Osteoblast (primary cell): ENCODE measurements at regions not wholly inside any gene's neighbourhood (a gene's known extent, or its start where the extent isn't known, plus 50 kb on each side); places are given as distances from the start of the nearest gene placed in this dataset.

Experiments
- DNase-seq: peaks from one replicate; pipeline ENCODE4 v3.0.0; 2011; ENCODE audit warnings: low spot score, mixed read lengths; ENCODE audit not compliant: insufficient read length; ENCODE audit errors: missing footprints
- H2AFZ ChIP-seq: 2 replicates; pipeline ENCODE4 v1.6.0; 2011; ENCODE audit warnings: mild to moderate bottlenecking, low read length
- H3K27ac ChIP-seq: 2 replicates; pipeline ENCODE4 v1.5.1; 2011; ENCODE audit warnings: mild to moderate bottlenecking, low read depth, low read length, moderate library complexity
- H3K27me3 ChIP-seq: 2 replicates; pipeline ENCODE4 v1.6.0; 2012; ENCODE audit warnings: mild to moderate bottlenecking, control low read depth, inconsistent platforms, low read length, moderate library complexity; ENCODE audit not compliant: insufficient read depth
- H3K36me3 ChIP-seq: 2 replicates; pipeline ENCODE4 v1.5.1; 2011; ENCODE audit warnings: mild to moderate bottlenecking, low read length, control low read depth, moderate library complexity; ENCODE audit not compliant: insufficient read depth
- H3K4me1 ChIP-seq: 2 replicates; pipeline ENCODE4 v1.5.1; 2011; ENCODE audit warnings: mild to moderate bottlenecking, low read length, control low read depth, moderate library complexity; ENCODE audit not compliant: insufficient read depth
- H3K4me2 ChIP-seq: 2 replicates; pipeline ENCODE4 v1.6.0; 2011; ENCODE audit warnings: mild to moderate bottlenecking, low read length; ENCODE audit not compliant: insufficient read depth
- H3K4me3 ChIP-seq: fragments of 200-600 bp; sonication (generic); 3 replicates; pipeline ENCODE4 v1.5.1; 2012; ENCODE audit warnings: mild to moderate bottlenecking, low read length, inconsistent platforms; ENCODE audit not compliant: insufficient read depth
- H3K79me2 ChIP-seq: 2 replicates; pipeline ENCODE4 v1.6.0; 2012; ENCODE audit warnings: mild to moderate bottlenecking, low read length, control low read depth, inconsistent platforms; ENCODE audit not compliant: insufficient read depth
- H3K9me3 ChIP-seq: 2 replicates; pipeline ENCODE4 v1.5.1; 2011; ENCODE audit warnings: low read depth, low read length, control low read depth
- H4K20me1 ChIP-seq: 2 replicates; pipeline ENCODE4 v1.6.0; 2012; ENCODE audit warnings: mild to moderate bottlenecking, low read length, control low read depth; ENCODE audit not compliant: insufficient read depth
- CTCF ChIP-seq: IDR thresholded peaks from 2 replicates; pipeline ENCODE4 v1.5.1; 2011; ENCODE audit warnings: mild to moderate bottlenecking, low read depth, low read length, moderate library complexity; ENCODE audit errors: extremely low read depth

DNA sequence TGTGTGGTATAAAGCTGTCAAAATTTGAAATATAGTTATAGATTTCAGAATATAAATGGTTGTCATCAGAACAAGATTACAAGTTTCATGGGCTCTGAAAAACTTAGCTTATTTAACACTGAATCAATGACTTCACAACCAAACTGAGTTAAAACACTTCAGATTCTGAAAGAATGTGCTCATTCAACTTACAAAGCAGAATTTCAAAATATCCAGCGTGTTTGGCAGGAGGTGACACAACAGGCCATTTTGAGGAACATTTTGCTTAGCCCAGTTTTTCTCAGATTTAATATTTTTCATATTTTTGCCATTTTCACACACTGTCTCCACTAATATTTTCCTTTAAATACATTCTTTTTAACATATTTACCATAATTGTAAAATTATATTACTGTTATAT lies 781.1 kb downstream of the TUSC7 start:
- Histone ChIP-seq H3K4me2 (no peak overlapping the region), H3K4me1 (no peaks in the 10 kb centered on the region), H3K27me3 (no peaks in the 10 kb centered on the region), H3K4me3 (no peak overlapping the region), H4K20me1 (no peaks in the 10 kb centered on the region), H3K79me2 (no peaks in the 10 kb centered on the region), H2AFZ (no peak overlapping the region), H3K36me3 (no peaks in the 10 kb centered on the region), H3K27ac (no peak overlapping the region), H3K9me3 (no peaks in the 10 kb centered on the region)
- no peak for TF ChIP-seq CTCF
- DNase-seq, result no peak

- DNase-seq, result no peak
- no peaks in the 10 kb centered on the region for H4K20me1 ChIP-seq
- no peak overlapping the region for H3K4me2 ChIP-seq
- TF ChIP-seq CTCF, result no peak
- no peak overlapping the region for H3K4me3 ChIP-seq
- H3K9me3 ChIP-seq, result no peaks in the 10 kb centered on the region
- no peak overlapping the region for H2AFZ ChIP-seq
- H3K27me3 ChIP-seq, result no peaks in the 10 kb centered on the region
- no peaks in the 10 kb centered on the region for H3K79me2 ChIP-seq
- H3K36me3 ChIP-seq, result no peaks in the 10 kb centered on the region
- no peak overlapping the region for H3K27ac ChIP-seq
- H3K4me1 ChIP-seq, result no peaks in the 10 kb centered on the region
Measured at GRCh38 chr3:117495620-117496019, 786.0 kb downstream of the TUSC7 start.

DNA sequence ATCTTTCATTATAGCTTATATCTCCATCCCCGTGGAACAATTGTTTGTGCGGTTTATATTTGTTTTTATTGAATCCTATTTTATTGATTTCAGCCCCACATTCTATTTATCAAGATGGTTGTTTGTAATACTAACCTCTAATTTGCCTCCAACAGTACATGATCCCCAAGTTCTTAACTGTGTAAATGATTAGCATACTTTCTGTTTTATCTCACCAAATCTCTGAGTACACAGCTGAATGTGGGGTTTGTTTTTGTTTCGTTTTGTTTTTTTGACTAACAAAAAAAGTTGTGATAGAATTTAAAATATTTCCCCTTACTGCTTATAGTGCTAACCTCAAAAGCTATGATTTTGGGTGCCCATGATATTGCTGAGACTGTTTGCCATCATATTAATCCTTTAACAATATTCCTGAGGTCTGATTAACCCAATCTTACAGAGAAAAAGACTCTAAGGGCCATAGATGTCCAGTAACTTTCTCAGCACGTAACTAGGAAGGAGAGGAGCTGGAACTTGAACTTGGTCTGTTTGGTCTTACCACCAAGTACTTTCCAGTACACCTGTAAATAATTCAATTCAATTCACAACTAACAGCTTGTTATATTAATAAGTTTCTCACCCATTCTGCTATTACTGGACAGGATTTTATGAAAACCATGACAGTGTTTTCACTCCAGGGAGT lies 789.8 kb downstream of the TUSC7 start:
- Histone ChIP-seq H3K36me3 (no peaks in the 10 kb centered on the region), H3K27me3 (no peaks in the 10 kb centered on the region), H3K4me3 (peak overlapping the region; percentile 21), H3K4me2 (peak overlapping the region; percentile 16), H3K27ac (no peak overlapping the region), H3K4me1 (no peaks in the 10 kb centered on the region), H3K9me3 (no peaks in the 10 kb centered on the region), H2AFZ (peak overlapping the region; percentile 64), H3K79me2 (no peaks in the 10 kb centered on the region), H4K20me1 (no peaks in the 10 kb centered on the region)
- no peak for DNase-seq
- no peak for TF ChIP-seq CTCF

GRCh38 chr3:117507958-117508357 lies 798.4 kb downstream of the TUSC7 start:
- no peaks in the 10 kb centered on the region for H3K4me1 ChIP-seq
- TF ChIP-seq CTCF, result no peak
- no peaks in the 10 kb centered on the region for H3K36me3 ChIP-seq
- H3K79me2 ChIP-seq, result no peaks in the 10 kb centered on the region
- no peak overlapping the region for H2AFZ ChIP-seq
- no peaks in the 10 kb centered on the region for H3K9me3 ChIP-seq
- no peaks in the 10 kb centered on the region for H4K20me1 ChIP-seq
- no peak overlapping the region for H3K4me2 ChIP-seq
- no peaks in the 10 kb centered on the region for H3K27me3 ChIP-seq
- no peak overlapping the region for H3K27ac ChIP-seq
- H3K4me3 ChIP-seq, result no peak overlapping the region
- DNase-seq, result no peak
